Renal pelvis (tissue), 1 donor: ENCODE measurements at regions not wholly inside any gene's neighbourhood (a gene's known extent, or its start where the extent isn't known, plus 50 kb on each side); places are given as distances from the start of the nearest gene placed in this dataset.
"Not testable (repeated sequence)": the region's sequence is repeated elsewhere in the genome, so short reads cannot be mapped to it uniquely, and the experiment has no call there.

ENCODE experiments used
- DNase-seq: peaks from one replicate; pipeline ENCODE4 v3.0.0-alpha.2; 2013

DNA sequence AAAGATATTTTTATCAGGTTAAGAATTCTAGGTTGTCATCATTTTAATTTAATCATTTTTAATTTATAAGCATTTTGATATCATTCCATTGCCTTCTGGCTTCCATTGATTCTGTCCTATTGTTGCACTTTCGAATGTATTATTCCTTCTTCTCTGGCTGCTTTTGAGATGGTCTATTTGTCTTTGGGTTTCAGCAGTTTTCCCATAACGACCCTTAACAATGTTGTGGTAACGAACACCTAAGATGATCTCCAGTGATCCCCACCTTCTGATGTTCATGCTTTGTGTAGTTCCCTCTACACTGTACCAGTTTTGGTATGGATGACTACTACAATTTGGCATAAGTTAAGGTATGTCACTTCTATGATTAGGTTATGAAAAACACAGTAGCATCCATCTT is 59.9 kb downstream of the MINAR1 start:
- DNase-seq = no peak

DNA sequence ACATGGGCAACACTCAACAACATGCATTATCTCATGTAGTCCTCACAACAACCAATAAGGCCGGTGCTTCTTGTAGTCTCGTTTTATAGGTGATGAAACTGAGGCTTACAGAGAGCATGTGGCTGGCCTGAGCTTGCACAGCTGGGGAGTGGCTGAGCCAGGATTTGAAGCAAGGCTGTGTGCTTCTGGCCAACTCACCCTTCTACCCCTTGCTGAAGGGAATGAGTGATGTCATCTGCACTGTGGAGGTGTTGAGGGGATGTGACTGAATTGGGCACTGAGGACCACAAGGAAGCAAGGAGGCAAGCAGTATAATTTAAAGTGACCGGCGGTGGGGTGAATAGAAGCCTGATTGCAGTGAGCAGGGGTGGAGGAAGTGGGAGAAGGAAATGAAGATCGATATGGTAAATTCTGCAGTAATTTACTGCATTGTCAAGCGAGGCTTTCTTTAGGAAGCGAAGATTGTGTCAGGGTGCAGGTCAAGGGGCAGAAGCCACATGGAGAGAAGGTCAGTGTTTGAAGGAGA is 62.3 kb downstream of the MINAR1 start:
- no peak for DNase-seq

DNA sequence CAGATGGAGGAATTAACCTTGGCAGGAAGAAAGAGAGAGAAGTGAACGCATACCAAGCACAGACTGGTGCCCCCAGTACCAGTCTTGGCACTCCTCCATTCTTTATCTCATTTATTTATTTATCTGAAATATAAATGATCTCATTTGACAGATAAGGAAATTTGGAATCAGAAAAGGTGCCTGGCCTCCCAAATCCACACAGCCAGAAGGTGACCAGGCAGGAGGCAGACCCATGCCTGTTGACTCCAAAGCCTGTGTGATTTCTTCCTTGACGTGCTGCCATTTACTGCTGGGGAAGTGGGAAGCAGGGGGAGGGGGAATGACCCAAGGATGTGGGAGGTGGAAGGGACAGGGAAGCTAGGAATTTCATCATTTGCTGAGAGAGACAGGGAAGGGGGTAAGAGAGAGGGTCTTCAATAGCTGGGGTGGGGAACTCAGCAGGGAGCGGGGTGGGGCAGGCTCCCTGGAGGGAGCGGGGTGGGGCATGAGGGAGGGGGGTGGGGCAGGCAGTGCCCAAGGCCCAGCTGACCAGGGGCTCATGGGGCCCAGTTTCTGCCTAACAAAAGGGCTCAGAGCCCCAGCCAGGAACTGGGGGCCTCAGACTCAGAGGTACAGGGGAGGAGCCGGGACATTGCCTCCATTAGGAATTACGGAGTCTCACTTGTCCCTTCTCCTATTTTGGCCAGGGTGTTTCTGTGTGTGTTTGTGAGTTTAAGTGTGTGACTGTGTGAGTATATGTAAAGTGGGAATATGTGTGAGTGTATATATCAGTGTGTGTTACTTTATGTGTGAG is 63.0 kb downstream of the MINAR1 start:
- DNase-seq = no peak

DNA sequence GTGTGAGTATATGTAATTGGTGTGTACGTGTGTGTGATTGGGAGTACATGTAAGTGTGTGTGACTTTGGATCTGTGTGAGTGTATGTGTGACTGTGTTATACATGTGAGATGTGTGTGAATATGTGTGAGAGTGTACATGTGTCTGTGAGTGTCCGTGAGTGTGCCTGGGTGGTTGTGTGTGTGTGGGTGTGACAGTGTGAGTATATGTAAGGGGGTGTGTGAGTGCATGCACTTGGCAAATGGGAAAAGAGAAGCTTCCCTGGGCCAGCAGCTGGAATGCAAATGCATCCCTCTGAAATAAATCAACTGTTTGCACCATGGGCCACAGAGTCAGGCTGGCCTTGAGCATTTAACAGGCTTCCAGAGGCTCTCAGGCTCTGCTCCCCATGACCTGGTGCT is 63.6 kb downstream of the MINAR1 start:
- no peak for DNase-seq

DNA sequence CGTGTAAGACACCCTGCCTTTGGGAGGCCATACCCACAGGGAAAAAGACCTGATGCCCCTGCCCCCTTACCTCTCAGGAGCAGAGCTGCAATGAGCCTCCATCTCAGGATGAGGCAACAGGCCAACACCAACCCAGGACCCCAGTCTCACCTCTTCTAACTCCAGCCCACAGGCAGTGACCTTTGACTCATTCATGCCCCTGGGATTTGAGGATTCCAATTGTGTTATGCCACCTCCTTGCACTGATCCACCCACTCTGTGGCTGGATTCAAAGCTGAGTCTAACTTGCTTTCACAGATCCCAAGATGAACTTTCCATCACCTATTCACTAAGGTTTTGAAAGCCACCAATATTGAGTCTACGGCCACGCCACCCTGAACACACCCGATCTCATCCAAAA is 64.7 kb downstream of the MINAR1 start:
- DNase-seq = no peak

DNA sequence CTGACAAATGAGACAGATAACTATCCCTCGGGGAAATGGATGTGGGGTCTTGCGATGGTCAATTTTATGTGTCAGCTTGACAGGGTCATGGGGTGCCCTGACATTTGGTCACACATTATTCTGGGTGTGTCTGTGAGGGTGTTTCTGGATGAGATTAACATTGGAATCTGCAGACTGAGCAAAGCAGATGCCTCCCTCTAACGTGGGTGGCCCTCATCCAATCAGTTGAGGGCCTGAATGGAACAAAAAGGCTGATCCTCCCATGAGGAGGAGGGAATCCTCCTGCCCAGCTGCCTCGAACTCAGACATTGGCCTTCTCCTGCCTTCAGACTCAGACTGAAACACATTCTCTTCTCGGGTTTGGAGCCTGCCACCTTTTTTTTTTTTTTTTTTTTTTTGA is 69.0 kb downstream of the MINAR1 start:
- DNase-seq = no peak

DNA sequence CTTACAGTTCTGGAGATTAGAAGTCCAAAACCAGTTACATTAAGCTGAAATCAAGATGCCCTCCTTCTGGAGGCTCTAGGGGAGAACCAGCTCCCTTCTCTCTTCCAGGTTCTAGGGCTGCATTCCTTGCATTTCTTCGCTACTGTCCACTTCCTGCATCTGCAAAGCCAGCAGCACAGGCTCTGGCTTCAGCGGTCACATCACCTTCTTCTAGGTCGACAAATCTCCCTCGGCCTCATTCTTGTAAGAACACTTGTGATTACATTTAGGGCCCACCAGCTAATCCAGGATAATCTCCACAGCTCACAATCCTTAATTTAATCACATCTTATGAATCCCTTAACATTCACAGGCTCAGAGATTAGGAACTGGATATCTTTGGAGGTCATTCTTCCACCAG is 73.8 kb downstream of the MINAR1 start:
- DNase-seq = no peak

DNA sequence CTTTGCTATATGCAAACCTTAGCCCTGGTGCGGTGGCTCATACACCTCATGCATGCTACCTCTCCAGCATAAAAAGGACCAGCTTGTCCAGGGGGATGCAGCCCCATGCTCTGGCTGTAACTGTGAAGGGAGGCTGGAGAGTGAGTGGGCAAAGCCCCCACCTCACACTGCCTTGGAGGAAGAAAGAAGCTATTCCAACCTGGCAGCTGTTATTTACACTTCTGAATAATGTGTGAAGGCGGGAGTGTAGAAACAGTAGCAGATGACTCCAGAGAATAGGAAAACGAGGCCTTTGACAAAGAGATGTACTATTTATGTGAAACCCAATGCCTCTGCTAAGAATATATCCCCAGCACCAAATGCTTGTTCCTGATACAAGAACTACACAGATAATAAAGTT is 80.7 kb downstream of the MINAR1 start:
- not testable (repeated sequence) for DNase-seq

DNA sequence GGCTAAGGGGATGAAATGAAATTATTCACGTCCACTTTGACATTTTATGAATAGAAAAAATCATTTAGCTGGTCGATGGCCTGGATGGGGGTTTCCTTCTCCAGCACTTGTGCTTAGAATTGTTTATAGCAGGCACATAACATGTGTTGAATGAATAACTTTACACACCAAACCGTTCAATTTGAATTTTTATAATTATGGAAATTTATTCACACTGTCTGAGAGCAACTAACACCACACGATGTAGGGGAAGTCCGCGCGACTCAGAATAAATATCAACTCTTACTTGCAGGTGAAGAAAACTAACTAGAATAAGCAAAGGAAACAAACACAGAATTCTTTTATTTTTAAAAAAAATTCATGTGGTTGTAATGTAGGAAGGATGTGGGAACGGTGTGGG is 81.3 kb downstream of the MINAR1 start:
- no peak for DNase-seq

DNA sequence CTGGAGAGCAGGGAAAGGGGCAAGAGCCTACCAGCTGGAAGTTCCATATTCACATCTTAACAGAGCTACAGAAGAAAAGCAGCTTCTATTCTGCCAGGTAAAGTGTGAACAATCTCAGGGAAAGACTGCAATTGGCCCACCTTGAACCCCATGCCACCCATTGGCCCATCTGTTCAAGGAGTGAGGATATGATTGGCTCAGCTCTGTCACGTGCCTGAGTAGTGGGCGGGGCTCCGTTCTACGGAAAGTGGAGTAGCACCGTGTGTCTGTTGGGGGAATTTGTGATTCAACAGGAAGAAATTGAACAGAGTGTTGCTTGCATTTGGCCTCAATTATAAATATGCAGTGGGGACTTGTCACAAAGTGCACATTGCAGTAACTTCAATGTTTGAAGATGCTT is 81.8 kb downstream of the MINAR1 start:
- no peak for DNase-seq

DNA sequence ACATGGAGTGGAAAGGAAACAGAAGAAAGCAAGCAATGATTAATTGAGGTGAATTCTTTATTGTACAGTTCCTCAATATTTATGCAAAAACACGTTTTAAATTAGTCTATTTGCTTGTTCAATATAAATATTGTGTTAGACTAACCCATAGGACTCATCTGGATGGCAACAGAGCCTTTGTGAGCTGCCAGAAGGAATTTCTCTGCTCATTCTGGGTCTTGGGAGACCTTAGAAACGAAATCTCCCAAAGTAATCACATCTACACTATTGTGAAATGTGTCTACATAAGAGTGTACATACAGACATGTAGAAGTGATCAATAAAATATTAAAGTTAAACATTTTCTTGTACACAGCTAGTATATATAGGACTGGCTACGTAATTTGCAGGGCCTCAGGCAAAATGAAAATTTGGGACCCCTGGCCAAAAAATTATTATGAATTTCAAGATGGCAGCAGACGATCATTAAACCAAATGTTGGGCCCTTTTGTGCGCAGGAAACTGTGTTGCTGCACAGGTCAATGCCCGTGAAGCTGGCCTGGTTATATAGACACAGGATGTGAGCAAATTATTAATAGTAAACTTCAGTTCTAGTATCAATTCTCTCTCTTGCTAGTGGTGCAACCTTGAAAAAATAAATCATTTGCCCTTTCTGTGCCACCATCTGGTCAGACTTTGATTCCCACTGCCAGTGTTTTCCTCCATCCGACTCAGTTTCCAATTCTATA is 83.3 kb downstream of the MINAR1 start:
- DNase-seq = no peak

DNA sequence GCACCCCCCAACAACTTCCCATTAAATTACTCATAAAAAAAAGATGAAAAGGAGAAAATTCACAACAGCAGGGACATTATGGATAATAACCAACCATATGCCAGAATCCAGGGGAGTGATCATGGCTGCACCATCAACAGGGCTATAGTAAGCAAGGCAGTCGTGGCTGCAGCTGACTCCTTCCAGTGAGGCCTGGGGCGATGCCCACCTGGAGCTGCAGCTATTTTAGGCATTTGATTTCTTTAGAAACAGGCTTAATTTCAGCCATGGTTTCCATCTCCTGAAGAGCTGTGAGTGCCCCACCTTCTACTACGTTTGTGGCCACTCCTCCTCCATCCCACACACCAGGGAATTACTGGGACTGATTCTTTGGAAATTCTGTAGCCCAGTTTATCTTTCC is 84.0 kb downstream of the MINAR1 start:
- DNase-seq = no peak

DNA sequence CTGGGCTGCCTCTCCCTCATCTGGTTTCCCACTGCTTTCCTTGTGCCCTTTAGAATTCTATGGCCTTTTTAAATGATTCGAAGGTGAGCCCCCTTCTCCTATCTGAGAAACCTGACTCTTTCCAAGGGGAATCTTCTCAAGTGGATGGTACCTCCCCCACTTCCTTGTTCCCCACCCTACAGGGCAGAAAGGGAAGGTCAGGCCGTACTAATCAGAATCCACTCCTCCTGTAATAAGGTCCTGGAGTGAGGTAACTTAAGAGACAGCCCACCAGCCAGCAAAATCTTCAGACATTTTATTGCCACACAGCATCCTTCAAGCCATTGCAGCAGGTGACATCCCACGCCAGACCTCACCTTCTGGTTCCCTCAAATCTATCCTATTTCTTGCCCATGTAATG is 84.5 kb downstream of the MINAR1 start:
- no peak for DNase-seq

DNA sequence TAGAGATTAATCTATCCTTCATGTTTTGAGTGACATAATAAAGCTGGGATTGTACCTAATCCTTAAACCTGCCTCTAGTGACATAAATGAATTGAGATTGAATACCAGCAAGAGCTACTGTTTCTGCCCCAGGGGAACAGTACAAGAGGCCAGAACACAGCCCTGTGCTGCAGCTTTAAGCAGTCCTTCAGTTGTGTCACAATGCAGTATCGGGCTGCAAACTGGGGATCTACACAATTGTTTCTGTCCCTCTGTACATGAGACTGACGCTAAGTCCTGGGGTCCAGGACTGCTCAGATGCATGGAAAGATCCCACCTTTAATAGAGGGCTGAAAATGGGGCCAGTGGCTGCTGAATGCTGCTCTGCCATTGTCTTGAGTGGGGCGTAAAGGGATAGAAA is 87.5 kb downstream of the MINAR1 start:
- no peak for DNase-seq

DNA sequence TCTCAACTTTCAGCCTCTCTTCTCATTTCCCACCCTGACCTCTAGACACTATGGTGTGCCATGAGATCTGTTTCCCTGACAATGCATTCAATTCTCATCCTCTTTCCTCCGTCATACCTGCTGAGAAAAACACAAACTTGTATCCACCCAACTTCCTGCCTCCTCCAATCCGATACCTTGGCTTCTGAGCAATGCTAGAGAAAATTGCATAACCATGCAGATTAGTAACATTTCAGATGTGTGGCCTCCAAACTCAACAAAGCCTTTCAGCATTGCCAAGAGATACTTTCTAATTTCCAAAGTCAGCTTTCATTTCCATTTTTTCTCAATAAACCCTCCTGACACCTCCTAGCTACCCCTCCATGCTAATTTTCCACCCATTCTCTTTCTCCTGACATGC is 88.5 kb downstream of the MINAR1 start:
- DNase-seq = no peak

DNA sequence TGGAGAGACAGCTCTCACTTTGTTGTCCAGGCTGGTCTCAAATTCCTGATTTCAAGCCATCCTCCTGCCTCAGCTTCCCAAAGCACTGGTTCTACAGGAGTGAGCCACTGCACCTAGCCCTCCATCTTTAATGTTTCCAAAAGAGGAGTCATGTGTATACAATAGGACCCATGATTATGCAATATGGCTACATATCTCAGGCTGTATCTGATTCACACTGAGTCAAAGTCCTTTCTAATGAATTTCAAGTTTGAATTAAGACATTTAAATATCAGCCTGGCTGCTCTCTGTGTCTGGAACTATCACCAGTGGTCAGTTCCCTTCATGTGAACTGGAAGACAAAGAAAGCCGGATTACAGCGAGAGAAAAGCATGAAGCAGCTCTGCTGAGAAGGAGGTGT is 90.5 kb downstream of the MINAR1 start:
- no peak for DNase-seq

DNA sequence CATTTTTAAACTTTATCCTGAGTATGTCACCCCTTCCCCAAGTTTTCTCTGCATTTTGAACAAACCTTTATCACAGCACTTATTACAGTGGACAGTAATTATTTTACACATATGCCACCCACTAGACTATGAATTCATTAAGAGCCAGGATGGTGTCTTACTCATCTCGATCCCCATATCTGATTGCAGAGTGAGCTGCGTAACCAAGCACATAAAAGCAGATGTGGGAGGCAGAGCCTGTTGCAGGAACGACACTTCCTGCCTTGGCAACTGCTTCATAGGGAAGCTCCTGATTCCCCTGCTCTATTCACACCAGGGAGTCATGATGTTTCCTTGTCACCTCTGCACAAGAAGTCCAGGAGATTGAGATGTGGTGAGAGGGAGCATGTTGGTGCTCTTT is 91.1 kb downstream of the MINAR1 start:
- DNase-seq = no peak

DNA sequence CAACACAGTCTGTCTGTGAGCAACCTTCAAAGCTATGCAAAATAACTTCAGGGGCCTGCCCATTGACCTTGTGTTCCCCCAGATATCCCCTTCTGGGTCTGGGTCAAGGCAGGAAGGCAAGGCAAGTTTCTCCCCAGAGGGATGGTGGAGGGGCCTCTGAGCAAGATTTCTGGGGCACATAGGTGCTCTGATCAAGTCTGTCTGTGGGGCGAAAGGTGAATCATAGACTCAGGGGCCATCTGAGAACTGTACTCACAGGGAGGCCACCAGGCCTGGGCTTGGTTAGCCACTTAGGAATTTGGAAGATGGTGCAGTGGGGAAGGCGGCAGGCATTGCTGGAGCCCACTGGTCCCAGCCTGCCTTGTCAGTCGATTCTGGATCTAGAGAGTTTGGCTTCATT is 92.4 kb downstream of the MINAR1 start:
- DNase-seq = no peak

DNA sequence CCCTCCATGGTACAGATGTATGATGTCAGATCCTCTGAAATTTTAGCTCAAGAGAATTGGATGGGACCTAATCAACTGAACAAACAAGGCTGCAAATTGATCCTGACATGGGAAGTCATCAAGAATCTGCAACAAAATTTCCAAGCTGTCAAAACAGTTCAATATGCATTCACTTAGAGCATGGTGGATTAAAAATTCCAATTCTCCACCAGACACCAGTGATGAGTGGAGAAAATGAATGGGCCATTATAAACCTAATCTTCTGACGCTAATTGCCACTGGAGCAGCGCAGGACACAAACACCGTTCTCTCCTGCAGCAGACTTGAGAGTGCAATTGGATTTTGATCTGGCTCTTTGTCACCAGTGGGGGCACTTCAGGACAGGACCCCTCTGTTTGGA is 94.2 kb downstream of the MINAR1 start:
- DNase-seq = no peak

DNA sequence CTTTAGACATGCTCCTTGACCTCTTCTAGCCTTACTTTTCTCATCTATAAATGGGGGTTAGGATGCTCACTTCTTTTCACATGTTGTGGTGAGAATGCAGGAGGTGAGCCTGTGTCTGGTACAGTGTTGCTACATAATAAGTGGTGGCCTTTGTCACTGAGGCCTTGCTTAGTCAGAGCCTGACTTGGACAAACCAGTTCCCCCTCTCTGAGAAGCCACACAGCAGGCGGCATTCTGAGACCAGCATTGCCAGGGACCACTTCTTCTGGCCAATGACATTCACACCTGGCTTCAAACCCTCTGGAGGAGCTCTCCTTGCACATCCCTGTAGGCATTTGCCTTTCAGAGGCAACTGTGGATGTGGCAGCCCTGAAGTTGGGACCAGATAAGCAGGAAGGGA is 95.7 kb downstream of the MINAR1 start:
- no peak for DNase-seq

DNA sequence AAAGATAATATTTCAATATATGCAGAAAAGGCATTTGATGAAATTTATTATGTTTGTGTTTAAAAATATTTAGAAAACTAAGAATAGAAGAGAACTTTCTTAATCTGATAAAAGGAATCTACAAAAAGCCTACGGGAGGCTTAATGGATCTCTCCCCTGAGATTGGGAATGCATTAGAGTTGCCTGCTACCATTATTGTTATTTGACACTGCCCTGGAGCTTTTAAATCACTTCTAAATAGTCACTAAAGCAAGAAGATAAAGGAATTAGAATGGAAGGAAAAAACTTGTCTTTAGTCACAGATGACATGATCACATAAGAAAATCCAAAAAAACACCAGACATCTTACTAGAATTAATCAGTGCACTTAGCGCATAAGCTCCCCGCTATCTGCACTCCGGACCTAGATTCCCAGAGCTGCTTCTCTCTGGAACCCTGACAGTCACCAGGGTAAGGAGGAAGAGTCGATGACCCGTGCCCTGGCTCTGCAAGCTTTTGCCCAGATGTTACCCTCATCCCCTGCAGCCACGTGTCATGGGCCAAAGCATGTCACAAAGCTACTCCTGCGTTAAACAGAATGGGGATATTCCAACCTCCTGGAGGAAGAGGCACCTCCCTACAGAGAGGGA is 97.1 kb downstream of the MINAR1 start:
- no peak for DNase-seq

DNA sequence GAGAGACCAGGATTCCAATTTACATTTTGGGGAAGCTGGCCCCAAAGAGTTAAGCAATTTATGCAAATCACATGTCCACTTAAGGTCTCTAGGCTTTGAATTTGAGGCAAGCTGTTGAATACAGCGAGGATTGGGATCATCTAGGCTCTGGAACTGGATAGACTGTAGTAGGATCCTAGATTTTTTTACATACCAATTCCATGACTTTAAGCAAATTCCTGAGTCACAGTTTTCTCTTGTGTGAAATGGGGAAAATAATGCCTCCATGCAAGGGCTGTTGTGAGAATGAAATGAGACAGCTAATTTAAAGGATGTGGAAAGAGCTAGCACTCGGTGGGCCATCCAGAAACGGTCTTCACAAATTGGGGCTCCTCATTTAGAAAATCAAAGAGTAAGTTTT is 103.4 kb downstream of the MINAR1 start:
- DNase-seq = no peak

DNA sequence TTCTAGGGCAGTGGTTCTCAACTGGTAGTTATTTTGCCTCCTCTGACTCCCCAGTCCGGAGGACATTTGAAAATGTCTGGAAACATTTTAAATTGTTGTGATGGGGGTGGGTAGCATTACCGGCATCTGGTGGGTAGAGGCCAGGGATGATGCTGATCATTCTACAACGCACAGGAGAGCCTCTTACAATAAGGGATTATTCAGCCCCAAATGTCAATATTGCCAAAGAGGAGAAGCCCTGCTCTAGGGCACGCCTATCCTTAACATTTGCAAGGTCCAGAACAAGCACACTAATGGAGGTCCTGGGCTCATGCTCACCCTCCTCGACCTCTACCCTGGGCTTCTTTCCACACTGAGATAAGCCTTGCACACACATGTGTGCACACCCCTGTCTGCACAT is 106.4 kb downstream of the MINAR1 start:
- no peak for DNase-seq
